Tibial nerve (tissue), 4 donors: ENCODE measurements at regions not wholly inside any gene's neighbourhood (a gene's known extent, or its start where the extent isn't known, plus 50 kb on each side); places are given as distances from the start of the nearest gene placed in this dataset.

Experiments
- CTCF ChIP-seq, 5 experiments: fragments of 200-600 bp in 3 of 5; fragments of 450-650 bp in 2 of 5; sonication (generic) in 3 of 5; IDR thresholded peaks; one replicate each; pipeline ENCODE4 v1.5.1; 2016 to 2019; ENCODE audit warnings: antibody characterized with exemption in 5 of 5, mild to moderate bottlenecking in 3 of 5, moderate library complexity in 2 of 5
- EP300 ChIP-seq, 2 donors: sonication (generic); formaldehyde crosslinking; IDR thresholded peaks; one replicate each; pipeline ENCODE4 v1.6.1; 2017; ENCODE audit warnings: antibody characterized with exemption in 2 of 2, mild to moderate bottlenecking in 1 of 2
- POLR2A ChIP-seq, 2 donors: fragments of 450-650 bp; IDR thresholded peaks; one replicate each; pipeline ENCODE4 v1.6.1; 2017; ENCODE audit warnings: antibody characterized with exemption in 2 of 2, mild to moderate bottlenecking in 2 of 2, moderate library complexity in 2 of 2

- TF ChIP-seq CTCF (IDR thresholded peaks at IDR 0.05): no peak
- no peak for TF ChIP-seq EP300 (IDR thresholded peaks at IDR 0.05)
- no peak for TF ChIP-seq POLR2A (IDR thresholded peaks at IDR 0.05)
Observed at GRCh38 chr4:162343967-162344366, 180.2 kb upstream of the FSTL5 start.
